HG02610 (cell line): ENCODE measurements at regions not wholly inside any gene's neighbourhood (a gene's known extent, or its start where the extent isn't known, plus 50 kb on each side); places are given as distances from the start of the nearest gene placed in this dataset.
"Not testable (repeated sequence)": the region's sequence is repeated elsewhere in the genome, so short reads cannot be mapped to it uniquely, and the experiment has no call there.

ENCODE experiments used
- ATAC-seq: cut with Tn5 transposase; IDR thresholded peaks from one replicate; pipeline ENCODE4 v1.9.1; 2021; ENCODE audit warnings: mild to moderate bottlenecking, moderate library complexity; ENCODE audit not compliant: unreplicated experiment

- ATAC-seq: no peak
These were observed 122.1 kb downstream of the YIPF5 start for GRCh38 chr5:144048259-144048856.

GRCh38 chr5:144055391-144055790, 115.1 kb downstream of the YIPF5 start:
- not testable (repeated sequence) for ATAC-seq

GRCh38 chr5:144060091-144060490, 110.4 kb downstream of the YIPF5 start:
- ATAC-seq: not testable (repeated sequence)

- no peak for ATAC-seq
These were observed 109.9 kb downstream of the YIPF5 start for GRCh38 chr5:144060598-144060997.

- no peak for ATAC-seq
These were observed 104.7 kb downstream of the YIPF5 start for GRCh38 chr5:144065786-144066185.

GRCh38 chr5:144072518-144072927, 97.9 kb downstream of the YIPF5 start:
- no peak for ATAC-seq

- ATAC-seq: no peak
These were observed 93.9 kb downstream of the YIPF5 start for GRCh38 chr5:144076521-144077083.

GRCh38 chr5:144083185-144083584, 87.3 kb downstream of the YIPF5 start:
- ATAC-seq: no peak

GRCh38 chr5:144084971-144085370, 85.5 kb downstream of the YIPF5 start:
- no peak for ATAC-seq

- ATAC-seq: no peak
These were observed 85.1 kb downstream of the YIPF5 start for GRCh38 chr5:144085381-144085780.

- ATAC-seq: no peak
These were observed 84.2 kb downstream of the YIPF5 start for GRCh38 chr5:144086295-144086694.

GRCh38 chr5:144087576-144087975, 82.9 kb downstream of the YIPF5 start:
- ATAC-seq: no peak

GRCh38 chr5:144088206-144089064, 82.0 kb downstream of the YIPF5 start:
- no peak for ATAC-seq

- ATAC-seq: no peak
These were observed 80.9 kb downstream of the YIPF5 start for GRCh38 chr5:144089401-144090021.

- ATAC-seq: no peak
These were observed 78.0 kb downstream of the YIPF5 start for GRCh38 chr5:144092508-144092907.

- ATAC-seq: no peak
These were observed 77.1 kb downstream of the YIPF5 start for GRCh38 chr5:144093400-144093799.

- ATAC-seq: no peak
These were observed 76.6 kb downstream of the YIPF5 start for GRCh38 chr5:144093868-144094267.

- no peak for ATAC-seq
These were observed 69.8 kb downstream of the YIPF5 start for GRCh38 chr5:144100702-144101101.

GRCh38 chr5:144101616-144102015, 68.8 kb downstream of the YIPF5 start:
- no peak for ATAC-seq

- ATAC-seq: no peak
These were observed 68.1 kb downstream of the YIPF5 start for GRCh38 chr5:144102361-144102760.

GRCh38 chr5:144102979-144103378, 67.5 kb downstream of the YIPF5 start:
- no peak for ATAC-seq
